ENCODE measurements at regions not wholly inside any gene's neighbourhood (a gene's known extent, or its start where the extent isn't known, plus 50 kb on each side); places are given as distances from the start of the nearest gene placed in this dataset.

- H3K79me2 ChIP-seq (ENCODE audit: insufficient read depth, low read length) = no peaks in the 10 kb centered on the region
- in situ Hi-C loops (cut with HindIII; ENCODE audit: extremely low pct_ligation_motif_present, low pct_unique_long_range_greater_than_20kb) = no loop called here
- peak; percentile 58 for FAIRE-seq
- peak overlapping the region; percentile 28; the same call in 1 of the 2 replicates for H3K4me2 ChIP-seq (ENCODE audit: low read depth, low read length)
- intact Hi-C loops (cut with micrococcal nuclease; ENCODE audit: unreplicated experiment) = no loop called here
- H4K20me1 ChIP-seq (ENCODE audit: insufficient read depth, low read length) = no peaks in the 10 kb centered on the region
- peak; percentile 24; the same call in 2 of the 3 replicates for ATAC-seq
- H3K27me3 ChIP-seq (ENCODE audit: control insufficient read depth in 1 of 2, insufficient read depth in 2 of 2, low read length in 2 of 2) = no peaks in the 10 kb centered on the region
- H3K9me3 ChIP-seq (ENCODE audit: low read length) = no peaks in the 10 kb centered on the region
- ChIA-PET CTCF (ENCODE audit: low intra/inter-chr PET ratio, low total read pairs) (no interaction called here), POLR2A (interaction anchor here (1.4 kb wide), 1 partner anchor 113 kb away, joined by 5 read pairs; no protein-coding TSS in a partner anchor)
- no peaks in the 10 kb centered on the region for H3K36me3 ChIP-seq (replicated peaks in 1 of 2; ENCODE audit: control insufficient read depth in 1 of 2, insufficient read depth in 2 of 2, low read length in 2 of 2)
- no TSS peak for BruUV-seq (replicated peaks)
- WGBS (ENCODE audit: low lambda C conversion rate) = 74% methylated on average over 13 of the region's 13 CpGs
- H3K4me3 ChIP-seq (replicated peaks in 1 of 3; ENCODE audit: insufficient read depth in 1 of 3, low read depth in 2 of 3, low read length in 3 of 3) = no peak overlapping the region
- DNase-seq (ENCODE audit: low spot score) = no peak
- no peak overlapping the region for H3K27ac ChIP-seq (ENCODE audit: extremely low read length, insufficient read depth, low read length)
- peak overlapping the region; percentile 61 for H2AFZ ChIP-seq (ENCODE audit: low read length)
- H3K9ac ChIP-seq (ENCODE audit: insufficient read depth, low read depth, low read length) = no peak overlapping the region
- H3K4me1 ChIP-seq (ENCODE audit: insufficient read depth, low read length) = peaks cover 71% of the 10 kb centered on the region
- TF ChIP-seq RFX5 (IDR thresholded peaks at IDR 0.05; ENCODE audit: low read depth, low read length) (no peak), ZNF800 (CRISPR knock-in tag; IDR thresholded peaks at IDR 0.05) (no peak), RBM22 (optimal IDR thresholded peaks at IDR 0.05; ENCODE audit: low read length) (no peak), HNF4A (CRISPR knock-in tag; IDR thresholded peaks at IDR 0.05) (peak; percentile 36; the same call in 1 of the 2 replicates), KLF12 (CRISPR knock-in tag; IDR thresholded peaks at IDR 0.05; ENCODE audit: borderline replicate concordance) (no peak), ATM (IDR thresholded peaks at IDR 0.05; ENCODE audit: borderline replicate concordance) (no peak), ZNF362 (CRISPR knock-in tag; IDR thresholded peaks at IDR 0.05; ENCODE audit: borderline replicate concordance) (no peak), DDIT3 (CRISPR knock-in tag; IDR thresholded peaks at IDR 0.05) (no peak), GFI1 (CRISPR knock-in tag; IDR thresholded peaks at IDR 0.05; ENCODE audit: borderline replicate concordance) (no peak), IKZF5 (CRISPR knock-in tag; IDR thresholded peaks at IDR 0.05) (0 out of 2 replicates have a peak, but pooled peaks have one; percentile 8), MAFF (IDR thresholded peaks at IDR 0.05; ENCODE audit: low read depth, low read length) (no peak), MEIS1 (CRISPR knock-in tag; IDR thresholded peaks at IDR 0.05; ENCODE audit: borderline replicate concordance) (no peak), ZFP90 (CRISPR knock-in tag; IDR thresholded peaks at IDR 0.05; ENCODE audit: borderline replicate concordance) (no peak), ATF7-NPFF (CRISPR knock-in tag; IDR thresholded peaks at IDR 0.05; ENCODE audit: low read depth) (no peak), ZNF704 (CRISPR knock-in tag; IDR thresholded peaks at IDR 0.05; ENCODE audit: borderline replicate concordance) (no peak), ZEB1 (IDR thresholded peaks at IDR 0.05; ENCODE audit: insufficient replicate concordance, low read depth) (no peak), ZNF260 (CRISPR knock-in tag; IDR thresholded peaks at IDR 0.05; ENCODE audit: borderline replicate concordance, low read depth) (no peak)
Observed at GRCh38 chr6:167648501-167649278, 178.0 kb upstream of the AFDN start.
